PC-3 (cell line): ENCODE measurements at regions not wholly inside any gene's neighbourhood (a gene's known extent, or its start where the extent isn't known, plus 50 kb on each side); places are given as distances from the start of the nearest gene placed in this dataset.

Experiments
- ATAC-seq: fragments of 200-7000 bp; cut with Tn5 transposase; 2 replicates; pipeline ENCODE4 v1.9.1; 2020; ENCODE audit warnings: mild to moderate bottlenecking, moderate library complexity
- BruUV-seq: library from RNA; stranded (reverse); fragments of 400-500 nt; replicated peaks from 2 replicates; lab custom pipeline; 2021; lab: Mats Ljungman, UMichigan
- CTCF ChIA-PET: fragments of 300-600 bp; sonication (Branson Sonifier 250); formaldehyde crosslinking; loops from one replicate; lab custom pipeline; 2022; ENCODE audit warnings: antibody characterized with exemption; lab: Charles Lee
- POLR2A ChIA-PET: fragments of 300-600 bp; sonication (Branson Sonifier 250); formaldehyde crosslinking; loops from one replicate; lab custom pipeline; 2022; ENCODE audit warnings: antibody characterized with exemption; ENCODE audit not compliant: unreplicated experiment; lab: Charles Lee
- DNase-seq: peaks from one replicate; pipeline ENCODE4 v3.0.0-alpha.2; 2015
- H2AFZ ChIP-seq: fragments of 300-600 bp; sonication (generic); 2 replicates; pipeline ENCODE4 v1.6.0; 2016; ENCODE audit warnings: antibody characterized with exemption, low read length
- H3F3A ChIP-seq: fragments of 300-600 bp; sonication (generic); one replicate; pipeline ENCODE4 v1.6.0; 2017; ENCODE audit warnings: antibody characterized with exemption, low read length, control low read depth, mild to moderate bottlenecking; ENCODE audit not compliant: unreplicated experiment
- H3K27ac ChIP-seq: fragments of 300-600 bp; sonication (generic); 2 replicates; pipeline ENCODE4 v1.5.1; 2016; ENCODE audit warnings: mild to moderate bottlenecking, low read length
- H3K27me3 ChIP-seq: fragments of 300-600 bp; sonication (generic); 2 replicates; pipeline ENCODE4 v1.6.1; 2016; ENCODE audit warnings: low read length, mixed read lengths
- H3K36me3 ChIP-seq: fragments of 300-600 bp; sonication (generic); 2 replicates; pipeline ENCODE4 v1.6.1; 2016; ENCODE audit warnings: low read depth, mixed run types, low read length, mixed read lengths
- H3K4me1 ChIP-seq: fragments of 300-600 bp; sonication (generic); 2 replicates; pipeline ENCODE4 v1.5.1; 2016; ENCODE audit warnings: low read length; ENCODE audit not compliant: insufficient read depth
- H3K4me2 ChIP-seq: fragments of 300-600 bp; sonication (generic); 2 replicates; pipeline ENCODE4 v1.6.0; 2016; ENCODE audit warnings: low read length
- H3K4me3 ChIP-seq: fragments of 300-600 bp; sonication (generic); 2 replicates; pipeline ENCODE4 v1.5.1; 2016; ENCODE audit warnings: mild to moderate bottlenecking, low read length, mixed read lengths
- H3K79me2 ChIP-seq: fragments of 300-600 bp; sonication (generic); 2 replicates; pipeline ENCODE4 v1.6.1; 2017; ENCODE audit warnings: low read length, mixed read lengths
- H3K9ac ChIP-seq: fragments of 300-600 bp; sonication (generic); 2 replicates; pipeline ENCODE4 v1.6.0; 2016; ENCODE audit warnings: mild to moderate bottlenecking, low read length
- H3K9me2 ChIP-seq: fragments of 300-600 bp; sonication (generic); replicated peaks from 2 replicates; pipeline ENCODE4 v1.6.1; 2016; ENCODE audit warnings: mixed run types, low read length, mixed read lengths
- H3K9me3 ChIP-seq: fragments of 300-600 bp; sonication (generic); 2 replicates; pipeline ENCODE4 v1.6.1; 2016; ENCODE audit warnings: low read length, mixed read lengths
- H4K20me1 ChIP-seq: fragments of 300-600 bp; sonication (generic); 2 replicates; pipeline ENCODE4 v1.6.1; 2016; ENCODE audit warnings: low read length, mixed read lengths
- EZH2 ChIP-seq: fragments of 300-600 bp; sonication (generic); IDR thresholded peaks from one replicate; pipeline ENCODE4 v1.6.1; 2017; ENCODE audit warnings: antibody characterized with exemption, mild to moderate bottlenecking, low read length; ENCODE audit not compliant: unreplicated experiment
- EZH2phosphoT487 ChIP-seq: fragments of 300-600 bp; sonication (generic); IDR thresholded peaks from 2 replicates; pipeline ENCODE4 v1.6.1; 2018; ENCODE audit warnings: mild to moderate bottlenecking, antibody characterized with exemption, low read length, borderline replicate concordance
- intact Hi-C: fragments of 100-400 bp; cut with micrococcal nuclease; formaldehyde crosslinking; loops from 2 replicates; pipeline ENCODE4 v1.9.0; 2023
- TF ChIP-seq, protein P1 (sequence below): fragments of 300-600 bp; sonication (generic); conservative IDR thresholded peaks from 2 replicates; pipeline ENCODE4 v1.5.1; 2017; ENCODE audit warnings: antibody characterized with exemption, low read depth, mild to moderate bottlenecking, low read length

DNA sequence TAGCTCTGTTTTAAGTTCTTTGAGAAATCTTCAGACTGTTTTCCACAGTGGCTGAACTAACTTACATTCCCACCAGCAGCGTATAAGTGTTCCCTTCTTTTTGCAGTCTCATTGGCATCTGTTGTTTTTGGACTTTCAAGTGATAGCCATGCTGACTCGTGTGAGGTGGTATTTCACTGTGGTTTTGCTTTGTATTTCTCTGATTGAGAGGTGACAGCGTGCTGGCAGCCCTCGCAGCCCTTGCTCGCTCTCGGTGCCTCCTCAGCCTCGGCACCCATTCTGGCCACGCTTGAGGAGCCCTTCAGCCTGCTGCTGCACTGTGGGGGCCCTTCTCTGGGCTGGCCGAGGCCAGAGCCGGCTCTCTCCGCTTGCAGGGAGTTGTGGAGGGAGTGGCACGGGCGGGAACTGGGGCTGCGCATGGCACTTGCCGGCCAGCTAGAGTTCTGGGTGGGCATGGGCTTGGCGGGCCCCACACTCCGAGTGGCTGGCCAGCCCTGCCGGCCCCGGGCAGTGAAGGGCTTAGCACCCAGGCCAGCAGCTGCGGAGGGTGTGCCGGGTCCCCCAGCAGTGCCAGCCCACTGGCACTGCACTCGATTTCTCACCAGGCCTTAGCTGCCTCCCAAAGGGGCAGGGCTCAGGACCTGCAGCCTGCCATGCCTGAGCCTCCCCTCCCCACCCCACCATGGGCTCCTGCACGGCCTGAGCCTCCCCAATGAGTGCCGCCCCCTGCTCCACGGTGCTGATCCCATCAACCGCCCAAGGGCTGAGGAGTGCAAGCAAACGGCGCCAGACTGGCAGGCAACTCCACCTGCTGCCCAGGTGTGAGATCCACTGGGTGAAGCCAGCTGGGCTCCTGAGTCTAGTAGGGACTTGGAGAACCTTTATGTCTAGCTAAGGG, 151.8 kb downstream of the IRS1 start:
- H3F3A ChIP-seq = no peaks in the 10 kb centered on the region
- ATAC-seq = no peak
- no peaks in the 10 kb centered on the region for H4K20me1 ChIP-seq
- no peak overlapping the region for H2AFZ ChIP-seq
- no peak for TF ChIP-seq EZH2
- TF ChIP-seq, protein P1, sequence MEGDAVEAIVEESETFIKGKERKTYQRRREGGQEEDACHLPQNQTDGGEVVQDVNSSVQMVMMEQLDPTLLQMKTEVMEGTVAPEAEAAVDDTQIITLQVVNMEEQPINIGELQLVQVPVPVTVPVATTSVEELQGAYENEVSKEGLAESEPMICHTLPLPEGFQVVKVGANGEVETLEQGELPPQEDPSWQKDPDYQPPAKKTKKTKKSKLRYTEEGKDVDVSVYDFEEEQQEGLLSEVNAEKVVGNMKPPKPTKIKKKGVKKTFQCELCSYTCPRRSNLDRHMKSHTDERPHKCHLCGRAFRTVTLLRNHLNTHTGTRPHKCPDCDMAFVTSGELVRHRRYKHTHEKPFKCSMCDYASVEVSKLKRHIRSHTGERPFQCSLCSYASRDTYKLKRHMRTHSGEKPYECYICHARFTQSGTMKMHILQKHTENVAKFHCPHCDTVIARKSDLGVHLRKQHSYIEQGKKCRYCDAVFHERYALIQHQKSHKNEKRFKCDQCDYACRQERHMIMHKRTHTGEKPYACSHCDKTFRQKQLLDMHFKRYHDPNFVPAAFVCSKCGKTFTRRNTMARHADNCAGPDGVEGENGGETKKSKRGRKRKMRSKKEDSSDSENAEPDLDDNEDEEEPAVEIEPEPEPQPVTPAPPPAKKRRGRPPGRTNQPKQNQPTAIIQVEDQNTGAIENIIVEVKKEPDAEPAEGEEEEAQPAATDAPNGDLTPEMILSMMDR = no peak
- no peak for TF ChIP-seq EZH2phosphoT487
- POLR2A ChIA-PET = no interaction called here
- H3K9ac ChIP-seq = no peak overlapping the region
- no peaks in the 10 kb centered on the region for H3K9me3 ChIP-seq
- H3K4me2 ChIP-seq = no peak overlapping the region
- no peaks in the 10 kb centered on the region for H3K36me3 ChIP-seq
- no peaks in the 10 kb centered on the region for H3K9me2 ChIP-seq
- H3K79me2 ChIP-seq = peaks cover 13% of the 10 kb centered on the region
- CTCF ChIA-PET = no interaction called here
- H3K27ac ChIP-seq = no peak overlapping the region
- DNase-seq = no peak
- peaks cover 33% of the 10 kb centered on the region for H3K4me1 ChIP-seq
- no peaks in the 10 kb centered on the region for H3K27me3 ChIP-seq
- intact Hi-C loops = no loop called here
- H3K4me3 ChIP-seq = no peak overlapping the region
- BruUV-seq = no TSS peak

DNA sequence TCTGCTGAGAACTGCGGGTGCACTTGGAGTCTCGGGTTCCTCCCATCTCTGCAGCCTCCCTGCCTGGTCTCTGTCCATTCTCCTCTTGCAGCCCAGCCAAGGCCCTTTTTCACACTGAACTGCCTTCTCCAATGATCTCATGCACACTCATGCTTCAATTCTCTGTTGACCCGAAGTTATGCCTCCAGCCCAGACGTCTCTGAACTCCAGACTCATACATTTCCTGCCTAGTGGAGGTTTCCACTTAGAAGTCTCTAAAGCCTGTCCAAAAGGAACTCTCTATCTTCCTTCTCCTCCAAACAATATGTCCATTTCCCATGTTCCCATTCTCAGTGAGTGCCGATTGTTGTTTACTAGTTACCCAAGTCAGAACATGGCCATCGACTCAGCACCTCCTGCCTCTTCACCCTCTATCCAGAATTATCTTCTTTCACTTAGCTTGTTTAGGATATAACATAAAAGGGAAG, 155.2 kb downstream of the IRS1 start:
- intact Hi-C loops = no loop called here
- POLR2A ChIA-PET = no interaction called here
- ATAC-seq (peak; percentile 35; the same call in 1 of the 2 replicates), DNase-seq (no peak)
- Histone ChIP-seq H3F3A (no peaks in the 10 kb centered on the region), H3K4me2 (no peak overlapping the region), H3K27ac (no peak overlapping the region), H3K27me3 (no peaks in the 10 kb centered on the region), H3K79me2 (no peaks in the 10 kb centered on the region), H3K9me2 (no peaks in the 10 kb centered on the region), H3K36me3 (no peaks in the 10 kb centered on the region), H2AFZ (no peak overlapping the region), H4K20me1 (no peaks in the 10 kb centered on the region), H3K4me3 (no peak overlapping the region), H3K9ac (no peak overlapping the region), H3K9me3 (no peaks in the 10 kb centered on the region), H3K4me1 (peaks cover 3% of the 10 kb centered on the region)
- no TSS peak for BruUV-seq
- CTCF ChIA-PET = no interaction called here
- TF ChIP-seq, protein P1 = no peak
- TF ChIP-seq EZH2phosphoT487 (no peak), EZH2 (no peak)

DNA sequence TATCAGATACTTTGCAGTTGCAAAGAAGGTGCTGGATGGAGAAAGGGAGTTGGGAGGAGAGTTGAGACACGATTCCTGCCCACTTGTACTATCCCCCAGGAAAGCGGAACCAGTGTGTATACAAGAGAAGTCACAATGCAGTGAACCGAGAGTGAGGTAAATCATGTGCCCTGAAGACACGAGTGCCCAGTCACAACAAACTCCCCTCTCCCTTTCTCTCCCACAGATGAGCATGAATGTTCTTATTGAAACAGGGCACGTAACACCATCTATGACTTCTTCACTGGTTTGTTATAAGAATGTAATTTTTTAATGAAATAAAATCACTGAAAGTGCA, 155.7 kb downstream of the IRS1 start:
- Histone ChIP-seq H3K9ac (no peak overlapping the region), H3K36me3 (no peaks in the 10 kb centered on the region), H3K9me2 (no peaks in the 10 kb centered on the region), H3K9me3 (no peaks in the 10 kb centered on the region), H4K20me1 (no peaks in the 10 kb centered on the region), H3K27ac (no peak overlapping the region), H3K4me1 (no peaks in the 10 kb centered on the region), H3K4me3 (no peak overlapping the region), H3F3A (no peaks in the 10 kb centered on the region), H3K79me2 (no peaks in the 10 kb centered on the region), H3K27me3 (no peaks in the 10 kb centered on the region), H2AFZ (no peak overlapping the region), H3K4me2 (no peak overlapping the region)
- TF ChIP-seq EZH2phosphoT487 (no peak), EZH2 (no peak)
- TF ChIP-seq, protein P1 = no peak
- POLR2A ChIA-PET = no interaction called here
- BruUV-seq = no TSS peak
- DNase-seq = no peak
- CTCF ChIA-PET = no interaction called here
- ATAC-seq = no peak
- intact Hi-C loops = no loop called here
